ENCODE measurements at regions not wholly inside any gene's neighbourhood (a gene's known extent, or its start where the extent isn't known, plus 50 kb on each side); places are given as distances from the start of the nearest gene placed in this dataset.

DNA sequence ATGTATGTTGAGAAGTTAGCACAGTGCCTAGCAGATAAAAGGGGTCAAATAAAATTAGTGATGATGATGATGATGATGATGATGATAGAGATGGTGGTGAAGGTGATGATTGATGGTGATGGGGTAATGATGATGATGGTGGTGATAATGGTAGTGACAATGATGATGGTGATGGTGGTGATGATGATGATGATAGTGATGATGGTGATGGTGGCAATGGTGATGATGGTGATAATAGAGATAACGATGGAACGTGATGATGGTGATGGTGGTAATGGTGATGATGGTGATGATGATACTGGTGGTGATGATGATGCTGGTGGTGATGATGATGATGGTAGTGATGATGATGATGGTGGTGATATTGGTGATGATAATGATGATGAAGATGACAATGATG lies 223.7 kb downstream of the FOXL1 start:
- CTCF ChIA-PET (ENCODE audit: unreplicated experiment): no interaction called here

DNA sequence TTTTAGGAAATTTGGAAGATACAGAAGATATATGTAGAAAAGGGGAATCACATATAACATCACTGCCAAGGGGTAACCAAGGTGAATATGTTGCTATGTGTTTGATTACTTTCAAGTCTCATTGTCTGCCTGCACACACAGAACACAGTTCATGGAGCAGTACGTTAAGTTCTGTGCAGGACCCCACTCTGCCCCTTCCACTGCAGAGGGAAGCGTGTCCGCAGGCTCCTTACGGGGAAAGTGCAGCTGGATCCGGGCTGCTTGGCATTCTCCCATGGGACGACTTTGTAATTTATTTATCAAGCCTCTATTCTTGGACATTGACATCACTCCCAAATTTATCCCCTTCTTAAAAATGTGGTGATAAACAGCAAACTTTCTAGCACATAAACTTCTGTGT lies 226.8 kb downstream of the FOXL1 start:
- Histone ChIP-seq H2AFZ (ENCODE audit: low read length) (no peak overlapping the region), H3K9me2 (ENCODE audit: insufficient read depth, low read length) (no peaks in the 10 kb centered on the region), H3K9me3 (ENCODE audit: low read length) (no peaks in the 10 kb centered on the region), H3K36me3 (ENCODE audit: insufficient read depth, low read length) (no peaks in the 10 kb centered on the region), H3K79me2 (ENCODE audit: insufficient read depth, low read depth, low read length) (no peaks in the 10 kb centered on the region), H3K4me2 (ENCODE audit: low read length) (no peak overlapping the region), H4K20me1 (ENCODE audit: insufficient read depth, low read length) (no peaks in the 10 kb centered on the region; the same call in 1 of the 2 replicates), H3K4me3 (ENCODE audit: low read depth, low read length, poor library complexity, severe bottlenecking) (no peak overlapping the region), H3K27ac (ENCODE audit: low read depth, low read length, poor library complexity, severe bottlenecking) (no peak overlapping the region), H3K4me1 (ENCODE audit: insufficient read depth, low read length, poor library complexity, severe bottlenecking) (no peaks in the 10 kb centered on the region)
- no TSS peak for BruUV-seq (replicated peaks)
- no peak for DNase-seq (ENCODE audit: low spot score)
- TF ChIP-seq, protein P1, sequence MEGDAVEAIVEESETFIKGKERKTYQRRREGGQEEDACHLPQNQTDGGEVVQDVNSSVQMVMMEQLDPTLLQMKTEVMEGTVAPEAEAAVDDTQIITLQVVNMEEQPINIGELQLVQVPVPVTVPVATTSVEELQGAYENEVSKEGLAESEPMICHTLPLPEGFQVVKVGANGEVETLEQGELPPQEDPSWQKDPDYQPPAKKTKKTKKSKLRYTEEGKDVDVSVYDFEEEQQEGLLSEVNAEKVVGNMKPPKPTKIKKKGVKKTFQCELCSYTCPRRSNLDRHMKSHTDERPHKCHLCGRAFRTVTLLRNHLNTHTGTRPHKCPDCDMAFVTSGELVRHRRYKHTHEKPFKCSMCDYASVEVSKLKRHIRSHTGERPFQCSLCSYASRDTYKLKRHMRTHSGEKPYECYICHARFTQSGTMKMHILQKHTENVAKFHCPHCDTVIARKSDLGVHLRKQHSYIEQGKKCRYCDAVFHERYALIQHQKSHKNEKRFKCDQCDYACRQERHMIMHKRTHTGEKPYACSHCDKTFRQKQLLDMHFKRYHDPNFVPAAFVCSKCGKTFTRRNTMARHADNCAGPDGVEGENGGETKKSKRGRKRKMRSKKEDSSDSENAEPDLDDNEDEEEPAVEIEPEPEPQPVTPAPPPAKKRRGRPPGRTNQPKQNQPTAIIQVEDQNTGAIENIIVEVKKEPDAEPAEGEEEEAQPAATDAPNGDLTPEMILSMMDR (conservative IDR thresholded peaks at IDR 0.05; ENCODE audit: low read length): no peak
- no peak for TF ChIP-seq EZH2phosphoT487 (IDR thresholded peaks at IDR 0.05; ENCODE audit: borderline replicate concordance, low read depth, low read length)
- intact Hi-C loops (cut with micrococcal nuclease; ENCODE audit: unreplicated experiment): no loop called here
- CTCF ChIA-PET (ENCODE audit: unreplicated experiment): no interaction called here
- POLR2A ChIA-PET: no interaction called here

More for the DNA sequence above, 223.7 kb downstream of the FOXL1 start:
- H3K4me2 ChIP-seq (ENCODE audit: low read length): no peak overlapping the region
- intact Hi-C loops (cut with micrococcal nuclease; ENCODE audit: unreplicated experiment): no loop called here
- no peak for DNase-seq (ENCODE audit: low spot score)
- H3K4me1 ChIP-seq (ENCODE audit: insufficient read depth, low read length, poor library complexity, severe bottlenecking): no peaks in the 10 kb centered on the region
- POLR2A ChIA-PET: no interaction called here
- TF ChIP-seq, protein P1 (conservative IDR thresholded peaks at IDR 0.05; ENCODE audit: low read length): no peak
- TF ChIP-seq EZH2phosphoT487 (IDR thresholded peaks at IDR 0.05; ENCODE audit: borderline replicate concordance, low read depth, low read length): no peak
- H3K9me2 ChIP-seq (ENCODE audit: insufficient read depth, low read length): no peaks in the 10 kb centered on the region
- H2AFZ ChIP-seq (ENCODE audit: low read length): no peak overlapping the region
- H3K36me3 ChIP-seq (ENCODE audit: insufficient read depth, low read length): no peaks in the 10 kb centered on the region
- H3K9me3 ChIP-seq (ENCODE audit: low read length): no peaks in the 10 kb centered on the region
- no peak overlapping the region for H3K27ac ChIP-seq (ENCODE audit: low read depth, low read length, poor library complexity, severe bottlenecking)
- H3K79me2 ChIP-seq (ENCODE audit: insufficient read depth, low read depth, low read length): no peaks in the 10 kb centered on the region
- no peak overlapping the region for H3K4me3 ChIP-seq (ENCODE audit: low read depth, low read length, poor library complexity, severe bottlenecking)
- no TSS peak for BruUV-seq (replicated peaks)
- H4K20me1 ChIP-seq (ENCODE audit: insufficient read depth, low read length): no peaks in the 10 kb centered on the region; the same call in 1 of the 2 replicates

DNA sequence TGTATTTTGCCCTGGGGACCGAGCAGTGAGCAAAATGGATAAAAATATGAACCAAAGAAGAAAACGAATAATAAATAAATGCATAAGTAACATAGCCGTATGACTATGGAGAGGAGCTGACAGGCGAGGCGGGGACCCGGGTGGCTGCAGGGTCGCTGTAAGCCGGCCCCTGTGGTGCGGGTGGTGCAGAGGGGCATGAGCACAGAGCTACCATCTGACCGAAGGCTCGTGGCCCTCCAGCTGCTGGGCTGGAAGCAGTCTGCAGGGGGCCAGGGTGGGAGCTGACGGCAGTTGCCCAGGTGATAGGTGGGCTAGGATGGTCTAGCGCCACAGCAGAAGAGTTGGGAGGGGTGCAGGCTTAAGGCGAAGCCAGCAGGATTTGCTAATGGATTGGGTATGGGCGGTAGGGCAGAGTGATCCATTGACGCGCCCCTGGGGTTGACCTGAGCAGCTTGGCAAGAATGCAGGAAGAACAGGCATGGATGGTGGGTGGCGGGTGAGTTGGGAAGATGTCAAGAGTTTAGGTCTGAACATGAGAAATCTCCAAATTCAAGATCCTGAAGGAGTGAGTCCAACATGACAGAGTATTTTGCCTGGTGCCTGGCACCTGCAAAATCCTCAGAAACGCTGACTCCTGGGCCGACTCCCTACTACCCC lies 228.0 kb downstream of the FOXL1 start:
- Histone ChIP-seq H3K9me3 (ENCODE audit: low read length) (no peaks in the 10 kb centered on the region), H3K4me1 (ENCODE audit: insufficient read depth, low read length, poor library complexity, severe bottlenecking) (no peaks in the 10 kb centered on the region), H3K9me2 (ENCODE audit: insufficient read depth, low read length) (no peaks in the 10 kb centered on the region), H3K4me2 (ENCODE audit: low read length) (no peak overlapping the region), H3K79me2 (ENCODE audit: insufficient read depth, low read depth, low read length) (no peaks in the 10 kb centered on the region), H4K20me1 (ENCODE audit: insufficient read depth, low read length) (no peaks in the 10 kb centered on the region; the same call in 1 of the 2 replicates), H3K4me3 (ENCODE audit: low read depth, low read length, poor library complexity, severe bottlenecking) (no peak overlapping the region), H2AFZ (ENCODE audit: low read length) (no peak overlapping the region), H3K36me3 (ENCODE audit: insufficient read depth, low read length) (no peaks in the 10 kb centered on the region), H3K27ac (ENCODE audit: low read depth, low read length, poor library complexity, severe bottlenecking) (no peak overlapping the region)
- DNase-seq (ENCODE audit: low spot score): no peak
- intact Hi-C loops (cut with micrococcal nuclease; ENCODE audit: unreplicated experiment): no loop called here
- TF ChIP-seq, protein P1 (conservative IDR thresholded peaks at IDR 0.05; ENCODE audit: low read length): no peak
- TF ChIP-seq EZH2phosphoT487 (IDR thresholded peaks at IDR 0.05; ENCODE audit: borderline replicate concordance, low read depth, low read length): no peak
- ChIA-PET CTCF (ENCODE audit: unreplicated experiment) (no interaction called here), POLR2A (no interaction called here)
- BruUV-seq (replicated peaks): no TSS peak

Data from OCI-LY7 (cell line).